ENCODE measurements at regions not wholly inside any gene's neighbourhood (a gene's known extent, or its start where the extent isn't known, plus 50 kb on each side); places are given as distances from the start of the nearest gene placed in this dataset.
"Not testable (repeated sequence)": the region's sequence is repeated elsewhere in the genome, so short reads cannot be mapped to it uniquely, and the experiment has no call there.

DNA sequence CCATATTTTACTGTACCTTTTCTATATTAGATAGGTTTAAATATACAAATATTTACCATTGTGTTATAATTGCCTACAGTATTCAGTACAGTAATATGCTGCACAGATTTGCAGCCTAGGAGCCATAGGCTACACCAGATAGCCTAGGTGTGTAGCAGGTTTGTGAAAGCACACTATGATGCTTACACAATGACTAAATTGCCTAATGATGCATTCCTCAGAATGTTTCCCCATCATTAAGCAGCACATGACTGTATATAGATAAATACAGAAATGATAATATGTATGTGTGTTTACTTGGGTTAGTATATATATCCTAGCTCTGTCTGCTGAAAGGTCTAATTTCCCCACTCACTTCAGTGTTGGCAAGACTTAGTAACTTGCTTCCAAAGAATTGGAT lies 65.8 kb downstream of the MYL3 start:
- TF ChIP-seq POLR2A (IDR thresholded peaks at IDR 0.05) (no peak), POLR2AphosphoS5 (IDR thresholded peaks at IDR 0.05) (no peak)
- TF ChIP-seq, protein P1, sequence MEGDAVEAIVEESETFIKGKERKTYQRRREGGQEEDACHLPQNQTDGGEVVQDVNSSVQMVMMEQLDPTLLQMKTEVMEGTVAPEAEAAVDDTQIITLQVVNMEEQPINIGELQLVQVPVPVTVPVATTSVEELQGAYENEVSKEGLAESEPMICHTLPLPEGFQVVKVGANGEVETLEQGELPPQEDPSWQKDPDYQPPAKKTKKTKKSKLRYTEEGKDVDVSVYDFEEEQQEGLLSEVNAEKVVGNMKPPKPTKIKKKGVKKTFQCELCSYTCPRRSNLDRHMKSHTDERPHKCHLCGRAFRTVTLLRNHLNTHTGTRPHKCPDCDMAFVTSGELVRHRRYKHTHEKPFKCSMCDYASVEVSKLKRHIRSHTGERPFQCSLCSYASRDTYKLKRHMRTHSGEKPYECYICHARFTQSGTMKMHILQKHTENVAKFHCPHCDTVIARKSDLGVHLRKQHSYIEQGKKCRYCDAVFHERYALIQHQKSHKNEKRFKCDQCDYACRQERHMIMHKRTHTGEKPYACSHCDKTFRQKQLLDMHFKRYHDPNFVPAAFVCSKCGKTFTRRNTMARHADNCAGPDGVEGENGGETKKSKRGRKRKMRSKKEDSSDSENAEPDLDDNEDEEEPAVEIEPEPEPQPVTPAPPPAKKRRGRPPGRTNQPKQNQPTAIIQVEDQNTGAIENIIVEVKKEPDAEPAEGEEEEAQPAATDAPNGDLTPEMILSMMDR (IDR thresholded peaks at IDR 0.05) = no peak
- intact Hi-C loops (cut with DNase I; ENCODE audit: low total_unique reads) = no loop called here
- peaks cover 0 to 5% of the 10 kb centered on the region in 2 donors for H3K9me3 ChIP-seq
- H3K27me3 ChIP-seq = no peaks in the 10 kb centered on the region
- H3K4me3 ChIP-seq = no peak overlapping the region
- no peak overlapping the region for H3K27ac ChIP-seq
- no peaks in the 10 kb centered on the region for H3K36me3 ChIP-seq
- no peaks in the 10 kb centered on the region for H3K4me1 ChIP-seq
- no peak for DNase-seq (ENCODE audit: low spot score in 2 of 2)

DNA sequence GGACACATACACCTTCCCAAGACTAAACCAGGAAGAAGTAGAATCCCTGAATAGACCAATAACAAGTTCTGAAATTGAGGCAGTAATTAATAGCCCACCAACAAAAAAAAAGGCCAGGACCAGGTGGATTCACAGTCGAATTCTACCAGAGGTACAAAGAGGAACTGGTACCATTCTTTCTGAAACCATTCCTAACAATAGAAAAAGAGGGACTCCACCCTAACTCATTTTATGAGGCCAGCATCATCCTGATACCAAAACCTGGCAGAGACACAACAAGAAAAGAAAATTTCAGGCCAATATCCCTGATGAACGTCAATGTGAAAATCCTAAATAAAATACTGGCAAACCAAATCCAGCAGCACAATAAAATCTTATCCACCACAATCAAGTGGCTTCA lies 69.9 kb downstream of the MYL3 start:
- H3K4me1 ChIP-seq; H3K9me3 ChIP-seq; H3K36me3 ChIP-seq; DNase-seq (ENCODE audit: low spot score in 2 of 2); H3K27me3 ChIP-seq; H3K27ac ChIP-seq; intact Hi-C loops (cut with DNase I; ENCODE audit: low total_unique reads); H3K4me3 ChIP-seq: not testable (repeated sequence)

DNA sequence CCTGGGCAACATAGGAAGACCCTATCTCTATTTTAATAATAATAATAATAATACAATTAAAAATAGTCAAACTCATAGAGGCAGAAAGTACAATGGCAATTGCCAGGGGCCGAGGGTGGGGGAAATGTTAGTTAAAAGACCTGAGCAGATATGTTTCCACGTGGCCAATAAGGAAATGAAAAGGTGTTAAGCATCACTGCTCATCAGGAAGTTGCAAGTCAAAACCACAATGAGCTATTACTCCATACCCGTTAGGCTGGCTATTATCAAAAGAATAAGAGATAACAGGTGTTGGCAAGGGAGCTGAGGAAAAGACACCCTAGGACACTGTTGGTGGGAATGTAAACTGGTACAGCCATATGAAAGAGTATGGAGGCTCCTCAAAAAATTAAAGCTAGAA lies 60.4 kb upstream of the PRSS50 start:
- Histone ChIP-seq H3K4me1 (no peaks in the 10 kb centered on the region), H3K27me3 (no peaks in the 10 kb centered on the region), H3K9me3 (peaks cover 5 to 23% of the 10 kb centered on the region in 2 donors), H3K4me3 (no peak overlapping the region), H3K36me3 (no peaks in the 10 kb centered on the region), H3K27ac (no peak overlapping the region)
- intact Hi-C loops (cut with DNase I; ENCODE audit: low total_unique reads) = no loop called here
- no peak for DNase-seq (ENCODE audit: low spot score in 2 of 2)
- TF ChIP-seq, protein P1 (IDR thresholded peaks at IDR 0.05) = no peak
- TF ChIP-seq POLR2A (IDR thresholded peaks at IDR 0.05) (no peak), POLR2AphosphoS5 (IDR thresholded peaks at IDR 0.05) (no peak)

DNA sequence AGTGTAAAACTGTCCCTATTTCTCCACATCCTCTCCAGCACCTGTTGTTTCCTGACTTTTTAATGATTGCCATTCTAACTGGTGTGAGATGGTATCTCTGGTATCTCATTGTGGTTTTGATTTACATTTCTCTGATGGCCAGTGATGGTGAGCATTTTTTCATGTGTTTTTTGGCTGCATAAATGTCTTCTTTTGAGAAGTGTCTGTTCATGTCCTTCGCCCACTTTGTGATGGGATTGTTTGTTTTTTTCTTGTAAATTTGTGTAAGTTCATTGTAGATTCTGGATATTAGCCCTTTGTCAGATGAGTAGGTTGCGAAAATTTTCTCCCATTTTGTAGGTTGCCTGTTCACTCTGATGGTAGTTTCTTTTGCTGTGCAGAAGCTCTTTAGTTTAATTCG lies 54.8 kb upstream of the PRSS50 start:
- H3K36me3 ChIP-seq; intact Hi-C loops (cut with DNase I; ENCODE audit: low total_unique reads); H3K27me3 ChIP-seq; H3K4me3 ChIP-seq; H3K27ac ChIP-seq; H3K4me1 ChIP-seq; DNase-seq (ENCODE audit: low spot score in 2 of 2): not testable (repeated sequence)
- peaks cover 15 to 54% of the 10 kb centered on the region in 2 donors for H3K9me3 ChIP-seq

DNA sequence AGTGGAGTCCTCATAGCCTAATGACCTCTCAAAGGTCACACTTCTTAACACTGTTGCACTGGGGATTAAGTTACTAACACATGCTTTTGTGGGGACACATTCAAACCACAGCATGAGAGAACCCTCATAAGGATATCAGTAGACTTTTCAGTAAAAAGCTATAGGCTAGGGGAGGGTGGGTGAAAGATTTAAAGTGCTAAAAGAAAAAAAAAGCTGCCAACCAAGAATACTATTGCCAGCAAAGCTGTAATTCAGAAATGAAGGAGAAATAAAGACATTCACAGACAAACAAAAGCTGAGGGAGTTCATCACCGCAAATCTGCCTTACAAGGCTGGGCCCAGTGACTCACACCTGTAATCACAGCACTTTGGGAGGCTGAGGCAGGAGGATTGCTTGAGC lies 50.4 kb upstream of the PRSS50 start:
- intact Hi-C loops (cut with DNase I; ENCODE audit: low total_unique reads) = no loop called here
- Histone ChIP-seq H3K4me1 (no peaks in the 10 kb centered on the region), H3K27me3 (no peaks in the 10 kb centered on the region), H3K9me3 (peaks cover 29 to 65% of the 10 kb centered on the region in 2 donors), H3K27ac (no peak overlapping the region), H3K36me3 (no peaks in the 10 kb centered on the region), H3K4me3 (no peak overlapping the region)
- no peak for DNase-seq (ENCODE audit: low spot score in 2 of 2)
- TF ChIP-seq POLR2A (IDR thresholded peaks at IDR 0.05) (no peak), POLR2AphosphoS5 (IDR thresholded peaks at IDR 0.05) (no peak)
- TF ChIP-seq, protein P1 (IDR thresholded peaks at IDR 0.05) = no peak
